Mucosa of rectum (tissue), 2 donors: ENCODE measurements at regions not wholly inside any gene's neighbourhood (a gene's known extent, or its start where the extent isn't known, plus 50 kb on each side); places are given as distances from the start of the nearest gene placed in this dataset.

ENCODE experiments used
- H3K27ac ChIP-seq, 2 donors: one replicate each; pipeline ENCODE4 v1.7.0; 2013; ENCODE audit warnings: inconsistent platforms in 2 of 2, low read depth in 2 of 2, low read length in 2 of 2
- H3K27me3 ChIP-seq, 2 donors: one replicate each; pipeline ENCODE4 v1.7.0; 2013; ENCODE audit warnings: low read length in 2 of 2; ENCODE audit not compliant: control insufficient read depth in 2 of 2, insufficient read depth in 2 of 2
- H3K36me3 ChIP-seq, 2 donors: one replicate each; pipeline ENCODE4 v1.7.0; 2013; ENCODE audit warnings: low read length in 2 of 2; ENCODE audit not compliant: control insufficient read depth in 2 of 2, insufficient read depth in 2 of 2
- H3K4me1 ChIP-seq, 2 donors: one replicate each; pipeline ENCODE4 v1.7.0; 2013; ENCODE audit warnings: low read length in 2 of 2, mild to moderate bottlenecking in 1 of 2; ENCODE audit not compliant: control insufficient read depth in 2 of 2, insufficient read depth in 2 of 2
- H3K4me3 ChIP-seq, 2 donors: one replicate each; pipeline ENCODE4 v1.7.0; 2013; ENCODE audit warnings: low read length in 2 of 2
- H3K9ac ChIP-seq, 2 donors: one replicate each; pipeline ENCODE4 v1.7.0; 2013; ENCODE audit warnings: low read length in 2 of 2, low read depth in 1 of 2, mild to moderate bottlenecking in 1 of 2
- H3K9me3 ChIP-seq, 2 donors: one replicate each; pipeline ENCODE4 v1.7.0; 2013; ENCODE audit warnings: low read length in 2 of 2; ENCODE audit not compliant: control insufficient read depth in 2 of 2
- donor health status: healthy.
- donor health status: Normal muscosa, but diverticular disease.

DNA sequence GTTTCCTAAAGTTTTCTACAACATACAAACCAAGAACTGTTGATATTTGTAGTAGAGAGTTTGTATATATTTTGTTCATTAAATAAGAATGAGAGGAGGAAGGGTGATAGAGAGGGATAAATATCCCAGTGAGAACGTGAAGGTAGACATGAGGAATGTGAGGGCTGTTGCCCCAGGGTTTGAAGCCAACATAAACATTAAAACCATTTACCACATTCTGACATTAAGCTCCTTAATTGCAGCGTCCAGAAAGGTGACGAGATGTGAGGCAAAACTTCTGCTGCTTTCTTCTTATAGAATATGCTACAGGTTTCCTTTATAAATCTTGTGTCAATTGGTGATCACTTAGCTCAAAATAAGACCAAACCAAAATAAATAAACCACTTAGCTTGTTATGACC is 267.8 kb upstream of the CNTN4 start:
- Histone ChIP-seq H3K4me1 (no peaks in the 10 kb centered on the region), H3K4me3 (no peak overlapping the region), H3K9me3 (no peaks in the 10 kb centered on the region), H3K36me3 (no peaks in the 10 kb centered on the region), H3K9ac (no peak overlapping the region), H3K27ac (no peak overlapping the region), H3K27me3 (no peaks in the 10 kb centered on the region)

DNA sequence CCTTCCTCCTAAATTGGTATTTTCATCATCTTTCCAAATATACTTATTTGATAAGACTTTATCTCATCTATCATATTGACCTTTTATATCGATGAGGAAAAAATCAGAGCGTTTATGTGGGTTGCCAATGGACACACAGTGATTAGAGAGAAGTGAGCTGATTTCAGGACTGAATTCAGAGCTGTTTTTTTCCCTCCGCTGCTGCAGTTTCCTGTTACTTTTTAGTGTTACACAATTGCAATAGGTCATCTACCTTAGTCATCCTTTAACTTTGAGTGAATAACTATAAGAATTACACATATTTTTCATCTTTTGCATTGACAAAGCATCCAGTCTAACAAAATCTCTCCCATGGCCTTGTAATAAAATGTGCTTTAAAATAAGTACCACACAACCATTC is 266.3 kb upstream of the CNTN4 start:
- H3K9ac ChIP-seq: no peak overlapping the region
- no peak overlapping the region for H3K27ac ChIP-seq
- H3K27me3 ChIP-seq: no peaks in the 10 kb centered on the region
- H3K36me3 ChIP-seq: no peaks in the 10 kb centered on the region
- no peaks in the 10 kb centered on the region for H3K9me3 ChIP-seq
- no peaks in the 10 kb centered on the region for H3K4me1 ChIP-seq
- no peak overlapping the region for H3K4me3 ChIP-seq

DNA sequence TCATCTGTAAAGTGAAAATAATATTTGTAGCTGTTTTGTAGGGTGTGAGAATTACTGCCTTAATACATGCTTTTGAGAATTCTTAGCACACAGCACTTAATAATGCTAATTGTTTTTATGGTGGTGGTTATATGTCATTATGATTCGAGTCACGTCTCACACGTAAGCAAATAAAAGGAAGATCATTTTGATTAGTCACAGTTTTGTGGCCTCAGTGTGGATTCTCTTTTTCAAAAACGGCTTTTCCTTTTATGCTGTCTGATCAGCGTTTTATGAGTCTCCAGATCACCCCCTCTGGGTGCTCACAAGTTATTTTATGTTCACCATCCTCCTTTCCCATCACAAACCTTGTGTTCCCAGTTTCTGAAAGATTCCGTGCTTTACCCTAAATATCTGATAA is 255.6 kb upstream of the CNTN4 start:
- Histone ChIP-seq H3K36me3 (no peaks in the 10 kb centered on the region), H3K9me3 (no peaks in the 10 kb centered on the region), H3K4me1 (no peaks in the 10 kb centered on the region)

GRCh38 chr3:1847571-1847970 is 251.1 kb upstream of the CNTN4 start:
- H3K36me3 ChIP-seq: no peaks in the 10 kb centered on the region
- no peak overlapping the region for H3K4me3 ChIP-seq
- no peaks in the 10 kb centered on the region for H3K4me1 ChIP-seq
- no peaks in the 10 kb centered on the region for H3K9me3 ChIP-seq
- H3K9ac ChIP-seq: no peak overlapping the region
- no peak overlapping the region for H3K27ac ChIP-seq
- H3K27me3 ChIP-seq: no peaks in the 10 kb centered on the region

More for the DNA sequence above, 255.6 kb upstream of the CNTN4 start:
- no peak overlapping the region for H3K9ac ChIP-seq
- no peak overlapping the region for H3K4me3 ChIP-seq
- H3K27me3 ChIP-seq: no peaks in the 10 kb centered on the region
- no peak overlapping the region for H3K27ac ChIP-seq

- Histone ChIP-seq H3K36me3 (no peaks in the 10 kb centered on the region), H3K27me3 (no peaks in the 10 kb centered on the region), H3K9ac (no peak overlapping the region), H3K9me3 (no peaks in the 10 kb centered on the region), H3K4me3 (no peak overlapping the region), H3K4me1 (no peaks in the 10 kb centered on the region), H3K27ac (no peak overlapping the region)
These were observed 249.7 kb upstream of the CNTN4 start for GRCh38 chr3:1848935-1849334.

- H3K9ac ChIP-seq: no peak overlapping the region
- H3K4me1 ChIP-seq: no peaks in the 10 kb centered on the region
- no peaks in the 10 kb centered on the region for H3K27me3 ChIP-seq
- no peak overlapping the region for H3K27ac ChIP-seq
- H3K9me3 ChIP-seq: no peaks in the 10 kb centered on the region
- no peak overlapping the region for H3K4me3 ChIP-seq
- no peaks in the 10 kb centered on the region for H3K36me3 ChIP-seq
These were observed 245.7 kb upstream of the CNTN4 start for GRCh38 chr3:1852950-1853349.

- Histone ChIP-seq H3K27me3 (no peaks in the 10 kb centered on the region), H3K4me3 (no peak overlapping the region), H3K27ac (no peak overlapping the region), H3K9ac (no peak overlapping the region), H3K4me1 (no peaks in the 10 kb centered on the region), H3K36me3 (no peaks in the 10 kb centered on the region), H3K9me3 (no peaks in the 10 kb centered on the region)
These were observed 242.8 kb upstream of the CNTN4 start for GRCh38 chr3:1855841-1856240.

DNA sequence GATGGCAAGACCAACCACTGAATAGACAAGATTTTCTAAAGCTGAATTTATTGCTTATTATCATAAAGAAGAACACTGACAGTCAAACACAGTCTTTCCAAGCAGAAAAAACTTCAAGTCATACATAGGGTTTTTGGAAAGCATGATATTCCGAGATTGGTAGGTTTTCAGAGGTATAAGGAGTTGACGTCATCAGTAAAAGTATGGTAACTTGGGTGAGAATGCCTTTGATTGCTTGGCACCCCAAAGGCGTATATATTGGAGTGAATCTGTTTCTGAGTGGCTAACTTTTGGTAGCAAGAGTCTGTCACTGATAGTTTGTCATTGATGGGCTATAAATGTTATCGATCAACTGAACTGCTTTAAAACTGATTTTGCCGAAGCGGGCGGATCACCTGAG is 227.9 kb upstream of the CNTN4 start:
- no peaks in the 10 kb centered on the region for H3K36me3 ChIP-seq
- H3K27ac ChIP-seq: no peak overlapping the region
- H3K27me3 ChIP-seq: no peaks in the 10 kb centered on the region
- H3K4me3 ChIP-seq: no peak overlapping the region
- no peak overlapping the region for H3K9ac ChIP-seq
- H3K4me1 ChIP-seq: no peaks in the 10 kb centered on the region
- H3K9me3 ChIP-seq: no peaks in the 10 kb centered on the region

DNA sequence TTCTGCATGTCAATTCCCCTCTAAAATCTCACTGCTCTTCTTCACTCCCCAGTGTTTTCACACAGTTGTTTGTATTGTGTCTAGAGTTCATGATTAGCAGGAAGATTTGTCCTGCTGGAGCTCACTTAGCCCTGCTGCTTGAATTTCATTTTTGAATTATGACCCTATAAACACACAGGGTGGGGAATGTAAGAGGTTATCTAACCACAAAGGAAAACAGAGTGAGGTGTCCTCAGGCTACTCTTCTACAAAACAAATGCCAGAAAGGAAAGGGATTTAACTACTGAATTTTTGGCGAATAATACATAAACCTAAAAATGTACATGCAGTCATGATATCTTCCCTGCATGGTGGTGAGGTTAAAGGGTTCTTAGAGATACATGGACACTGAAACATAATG is 215.1 kb upstream of the CNTN4 start:
- Histone ChIP-seq H3K36me3 (no peaks in the 10 kb centered on the region), H3K27me3 (no peaks in the 10 kb centered on the region), H3K9ac (no peak overlapping the region), H3K9me3 (no peaks in the 10 kb centered on the region), H3K27ac (no peak overlapping the region), H3K4me3 (no peak overlapping the region), H3K4me1 (no peaks in the 10 kb centered on the region)

DNA sequence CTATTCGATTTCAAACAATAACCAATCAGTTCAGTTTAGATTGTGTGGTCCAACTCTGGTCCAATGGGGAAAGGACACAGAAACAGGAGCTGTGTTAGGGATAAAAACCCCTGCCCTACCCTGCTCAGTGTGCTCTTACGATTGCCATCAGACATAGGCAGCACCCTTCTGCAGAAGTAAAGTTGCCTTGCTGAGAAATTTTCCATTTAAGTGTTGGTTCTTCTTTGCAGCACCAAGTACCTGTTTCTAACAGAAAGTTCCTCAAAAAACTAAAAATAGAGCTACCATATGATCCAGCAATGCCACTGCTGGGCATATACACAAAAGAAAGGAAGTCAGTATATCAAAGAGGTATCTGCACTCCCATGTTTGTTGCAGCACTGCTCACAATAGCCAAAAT is 206.2 kb upstream of the CNTN4 start:
- H3K4me1 ChIP-seq: no peaks in the 10 kb centered on the region
- H3K27ac ChIP-seq: no peak overlapping the region
- no peaks in the 10 kb centered on the region for H3K36me3 ChIP-seq
- no peak overlapping the region for H3K4me3 ChIP-seq
- no peaks in the 10 kb centered on the region for H3K27me3 ChIP-seq
- H3K9me3 ChIP-seq: peaks cover 0 to 3% of the 10 kb centered on the region in 2 donors
- no peak overlapping the region for H3K9ac ChIP-seq

- H3K9ac ChIP-seq: no peak overlapping the region
- no peak overlapping the region for H3K27ac ChIP-seq
- H3K27me3 ChIP-seq: no peaks in the 10 kb centered on the region
- no peaks in the 10 kb centered on the region for H3K9me3 ChIP-seq
- no peaks in the 10 kb centered on the region for H3K4me1 ChIP-seq
- no peaks in the 10 kb centered on the region for H3K36me3 ChIP-seq
- H3K4me3 ChIP-seq: no peak overlapping the region
These were observed 196.2 kb upstream of the CNTN4 start for GRCh38 chr3:1902416-1902815.
